Osteoblast (primary cell): ENCODE measurements at regions not wholly inside any gene's neighbourhood (a gene's known extent, or its start where the extent isn't known, plus 50 kb on each side); places are given as distances from the start of the nearest gene placed in this dataset.

ENCODE experiments used
- DNase-seq: peaks from one replicate; pipeline ENCODE4 v3.0.0; 2011; ENCODE audit warnings: low spot score, mixed read lengths; ENCODE audit not compliant: insufficient read length; ENCODE audit errors: missing footprints
- H2AFZ ChIP-seq: 2 replicates; pipeline ENCODE4 v1.6.0; 2011; ENCODE audit warnings: mild to moderate bottlenecking, low read length
- H3K27ac ChIP-seq: 2 replicates; pipeline ENCODE4 v1.5.1; 2011; ENCODE audit warnings: mild to moderate bottlenecking, low read depth, low read length, moderate library complexity
- H3K27me3 ChIP-seq: 2 replicates; pipeline ENCODE4 v1.6.0; 2012; ENCODE audit warnings: mild to moderate bottlenecking, control low read depth, inconsistent platforms, low read length, moderate library complexity; ENCODE audit not compliant: insufficient read depth
- H3K36me3 ChIP-seq: 2 replicates; pipeline ENCODE4 v1.5.1; 2011; ENCODE audit warnings: mild to moderate bottlenecking, low read length, control low read depth, moderate library complexity; ENCODE audit not compliant: insufficient read depth
- H3K4me1 ChIP-seq: 2 replicates; pipeline ENCODE4 v1.5.1; 2011; ENCODE audit warnings: mild to moderate bottlenecking, low read length, control low read depth, moderate library complexity; ENCODE audit not compliant: insufficient read depth
- H3K4me2 ChIP-seq: 2 replicates; pipeline ENCODE4 v1.6.0; 2011; ENCODE audit warnings: mild to moderate bottlenecking, low read length; ENCODE audit not compliant: insufficient read depth
- H3K4me3 ChIP-seq: fragments of 200-600 bp; sonication (generic); 3 replicates; pipeline ENCODE4 v1.5.1; 2012; ENCODE audit warnings: mild to moderate bottlenecking, low read length, inconsistent platforms; ENCODE audit not compliant: insufficient read depth
- H3K79me2 ChIP-seq: 2 replicates; pipeline ENCODE4 v1.6.0; 2012; ENCODE audit warnings: mild to moderate bottlenecking, low read length, control low read depth, inconsistent platforms; ENCODE audit not compliant: insufficient read depth
- H3K9me3 ChIP-seq: 2 replicates; pipeline ENCODE4 v1.5.1; 2011; ENCODE audit warnings: low read depth, low read length, control low read depth
- H4K20me1 ChIP-seq: 2 replicates; pipeline ENCODE4 v1.6.0; 2012; ENCODE audit warnings: mild to moderate bottlenecking, low read length, control low read depth; ENCODE audit not compliant: insufficient read depth
- TF ChIP-seq, protein P1 (sequence below): IDR thresholded peaks from 2 replicates; pipeline ENCODE4 v1.5.1; 2011; ENCODE audit warnings: mild to moderate bottlenecking, low read depth, low read length, moderate library complexity; ENCODE audit errors: extremely low read depth

DNA sequence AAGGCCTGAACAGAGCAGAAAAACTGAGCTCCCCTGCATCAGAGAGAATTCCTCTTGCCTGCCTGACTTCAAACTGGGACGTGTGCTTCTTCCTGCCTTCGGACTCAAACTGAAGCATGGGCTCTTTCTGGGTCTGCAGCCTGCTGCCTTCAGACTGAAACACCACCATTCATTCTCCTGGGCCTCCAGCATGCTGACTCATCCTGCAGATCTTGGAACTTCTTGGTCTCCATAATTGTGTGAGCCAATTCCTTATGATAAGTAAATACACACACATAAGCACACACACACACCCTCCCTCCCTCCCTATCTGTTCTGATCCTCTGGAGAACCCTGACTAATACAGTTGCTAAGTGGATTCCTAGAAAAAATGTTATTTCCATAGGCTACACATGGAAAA is 874.3 kb upstream of the EEF2KMT start:
- no peaks in the 10 kb centered on the region for H4K20me1 ChIP-seq
- no peaks in the 10 kb centered on the region for H3K36me3 ChIP-seq
- no peak overlapping the region for H3K4me3 ChIP-seq
- H3K79me2 ChIP-seq: no peaks in the 10 kb centered on the region
- H3K9me3 ChIP-seq: no peaks in the 10 kb centered on the region
- no peak overlapping the region for H3K4me2 ChIP-seq
- TF ChIP-seq, protein P1, sequence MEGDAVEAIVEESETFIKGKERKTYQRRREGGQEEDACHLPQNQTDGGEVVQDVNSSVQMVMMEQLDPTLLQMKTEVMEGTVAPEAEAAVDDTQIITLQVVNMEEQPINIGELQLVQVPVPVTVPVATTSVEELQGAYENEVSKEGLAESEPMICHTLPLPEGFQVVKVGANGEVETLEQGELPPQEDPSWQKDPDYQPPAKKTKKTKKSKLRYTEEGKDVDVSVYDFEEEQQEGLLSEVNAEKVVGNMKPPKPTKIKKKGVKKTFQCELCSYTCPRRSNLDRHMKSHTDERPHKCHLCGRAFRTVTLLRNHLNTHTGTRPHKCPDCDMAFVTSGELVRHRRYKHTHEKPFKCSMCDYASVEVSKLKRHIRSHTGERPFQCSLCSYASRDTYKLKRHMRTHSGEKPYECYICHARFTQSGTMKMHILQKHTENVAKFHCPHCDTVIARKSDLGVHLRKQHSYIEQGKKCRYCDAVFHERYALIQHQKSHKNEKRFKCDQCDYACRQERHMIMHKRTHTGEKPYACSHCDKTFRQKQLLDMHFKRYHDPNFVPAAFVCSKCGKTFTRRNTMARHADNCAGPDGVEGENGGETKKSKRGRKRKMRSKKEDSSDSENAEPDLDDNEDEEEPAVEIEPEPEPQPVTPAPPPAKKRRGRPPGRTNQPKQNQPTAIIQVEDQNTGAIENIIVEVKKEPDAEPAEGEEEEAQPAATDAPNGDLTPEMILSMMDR: no peak
- H3K27me3 ChIP-seq: no peaks in the 10 kb centered on the region
- H2AFZ ChIP-seq: no peak overlapping the region
- no peaks in the 10 kb centered on the region for H3K4me1 ChIP-seq
- no peak overlapping the region for H3K27ac ChIP-seq
- no peak for DNase-seq

- H3K4me1 ChIP-seq: no peaks in the 10 kb centered on the region
- no peaks in the 10 kb centered on the region for H3K79me2 ChIP-seq
- H3K4me2 ChIP-seq: no peak overlapping the region
- H3K36me3 ChIP-seq: no peaks in the 10 kb centered on the region
- TF ChIP-seq, protein P1: no peak
- H3K4me3 ChIP-seq: no peak overlapping the region
- no peak overlapping the region for H2AFZ ChIP-seq
- H3K27ac ChIP-seq: no peak overlapping the region
- no peaks in the 10 kb centered on the region for H3K9me3 ChIP-seq
- H4K20me1 ChIP-seq: no peaks in the 10 kb centered on the region
- H3K27me3 ChIP-seq: no peaks in the 10 kb centered on the region
- no peak for DNase-seq
Observed at GRCh38 chr16:5971106-5971505, 873.5 kb upstream of the EEF2KMT start.

GRCh38 chr16:5966004-5966403 is 868.4 kb upstream of the EEF2KMT start:
- Histone ChIP-seq H2AFZ (no peak overlapping the region), H3K4me1 (no peaks in the 10 kb centered on the region), H3K27ac (no peak overlapping the region), H3K4me3 (no peak overlapping the region), H3K4me2 (no peak overlapping the region), H3K36me3 (no peaks in the 10 kb centered on the region), H4K20me1 (no peaks in the 10 kb centered on the region), H3K9me3 (no peaks in the 10 kb centered on the region), H3K79me2 (no peaks in the 10 kb centered on the region), H3K27me3 (no peaks in the 10 kb centered on the region)
- no peak for DNase-seq
- TF ChIP-seq, protein P1: no peak

- Histone ChIP-seq H3K36me3 (no peaks in the 10 kb centered on the region), H3K27me3 (no peaks in the 10 kb centered on the region), H2AFZ (no peak overlapping the region), H3K4me3 (no peak overlapping the region), H3K4me2 (no peak overlapping the region), H3K4me1 (no peaks in the 10 kb centered on the region), H4K20me1 (no peaks in the 10 kb centered on the region), H3K27ac (no peak overlapping the region), H3K9me3 (no peaks in the 10 kb centered on the region), H3K79me2 (no peaks in the 10 kb centered on the region)
- DNase-seq: no peak
- TF ChIP-seq, protein P1: no peak
Observed at GRCh38 chr16:5965321-5965720, 867.7 kb upstream of the EEF2KMT start.
